ENCODE measurements at regions not wholly inside any gene's neighbourhood (a gene's known extent, or its start where the extent isn't known, plus 50 kb on each side); places are given as distances from the start of the nearest gene placed in this dataset.

DNA sequence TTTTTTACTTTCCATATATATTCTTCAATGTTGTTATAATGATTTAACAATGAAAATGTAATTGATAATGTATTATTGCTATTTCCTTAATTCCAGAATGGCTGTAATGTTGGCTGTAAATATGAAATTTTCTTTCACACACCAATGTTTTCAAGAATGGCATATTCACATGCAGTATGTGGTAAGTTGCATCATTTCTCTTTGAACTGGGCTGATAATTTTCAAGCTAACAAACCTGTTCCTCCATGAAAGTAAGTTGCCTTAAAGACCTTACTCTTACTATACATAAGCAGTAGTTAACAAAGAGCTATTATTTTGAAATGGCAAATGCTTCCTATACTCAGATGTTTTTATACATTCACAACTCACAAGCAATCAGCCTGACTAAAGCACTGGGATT lies 154.5 kb downstream of the TMEM168 start:
- TF ChIP-seq POLR2A (IDR thresholded peaks at IDR 0.05) (no peak), CTCF (IDR thresholded peaks at IDR 0.05) (no peak)
